GM21367 (cell line): ENCODE measurements at regions not wholly inside any gene's neighbourhood (a gene's known extent, or its start where the extent isn't known, plus 50 kb on each side); places are given as distances from the start of the nearest gene placed in this dataset.
"Not testable (repeated sequence)": the region's sequence is repeated elsewhere in the genome, so short reads cannot be mapped to it uniquely, and the experiment has no call there.

ENCODE experiments used
- ATAC-seq: cut with Tn5 transposase; IDR thresholded peaks from one replicate; pipeline ENCODE4 v1.9.1; 2021; ENCODE audit not compliant: unreplicated experiment

DNA sequence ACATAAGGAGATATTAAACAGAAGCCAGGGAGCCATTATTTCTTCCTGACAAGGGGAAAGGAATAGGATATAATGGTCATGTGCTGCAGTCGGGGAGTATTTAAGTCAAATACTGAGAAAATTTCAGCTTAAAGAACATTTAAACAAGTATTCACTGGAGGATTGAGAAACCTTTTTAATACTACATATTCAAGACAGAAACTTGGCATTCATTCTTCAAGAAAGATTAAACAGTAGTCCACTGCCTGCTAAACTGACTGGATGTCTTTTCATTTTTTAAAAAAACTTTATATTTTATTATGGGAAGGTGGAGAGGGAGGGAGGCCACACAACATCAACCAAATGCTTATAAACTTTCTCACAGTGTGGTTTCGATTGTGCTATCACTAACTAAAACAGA lies 107.4 kb upstream of the CBLB start:
- no peak for ATAC-seq

DNA sequence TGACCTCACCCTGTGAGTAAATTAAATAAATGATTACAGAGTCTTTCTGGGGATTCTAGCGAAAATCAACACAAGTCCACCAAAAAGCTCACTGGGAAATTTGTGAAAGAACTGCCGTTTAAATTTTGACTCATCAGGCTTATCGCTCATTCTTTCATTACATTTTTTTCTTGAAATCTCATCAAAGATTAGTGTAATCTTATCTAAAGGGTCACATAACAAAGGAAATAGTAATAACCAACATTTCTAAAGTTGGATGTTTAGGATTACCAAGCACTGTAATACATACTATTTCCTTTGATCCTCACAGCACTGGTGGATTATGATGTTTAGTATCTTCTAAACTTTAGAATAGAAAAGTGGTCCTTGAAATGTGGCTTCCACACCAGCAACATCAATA lies 111.1 kb upstream of the CBLB start:
- no peak for ATAC-seq

DNA sequence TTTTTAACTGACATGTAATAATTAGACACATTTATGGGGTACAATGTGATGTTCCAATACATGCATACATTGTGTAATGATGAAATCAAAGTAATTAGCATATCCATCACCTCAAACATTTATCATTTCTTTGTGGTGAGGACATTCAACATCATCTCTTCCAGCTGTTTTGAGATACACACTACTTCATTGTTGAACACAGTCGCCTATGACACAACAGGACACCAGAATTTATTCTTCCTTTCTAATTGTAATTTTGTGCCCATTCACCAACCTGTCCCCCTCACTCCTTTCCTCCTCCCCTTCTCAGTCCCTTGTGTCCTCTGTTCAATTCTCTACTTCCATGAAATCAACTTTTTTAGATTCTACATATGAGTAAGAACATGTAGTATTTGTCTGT lies 113.4 kb upstream of the CBLB start:
- no peak for ATAC-seq

DNA sequence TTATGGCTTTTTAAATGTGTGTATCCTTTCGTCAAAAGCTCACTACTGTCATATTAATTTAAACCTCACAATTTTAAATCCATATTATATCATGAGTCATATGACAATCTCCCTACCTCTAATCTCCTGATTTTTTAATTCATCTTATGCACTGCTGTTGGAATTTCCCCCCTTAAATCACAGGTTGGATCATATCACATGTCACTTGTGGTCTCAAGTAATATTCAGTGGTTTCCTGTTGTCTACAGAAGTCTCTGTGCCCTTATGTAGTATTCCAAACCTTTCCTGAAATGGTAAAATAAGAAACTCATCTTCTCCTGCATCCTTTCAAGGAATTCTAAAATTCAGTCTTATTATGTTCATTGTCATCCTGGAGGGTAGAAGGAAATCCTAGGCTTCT lies 116.0 kb upstream of the CBLB start:
- no peak for ATAC-seq

DNA sequence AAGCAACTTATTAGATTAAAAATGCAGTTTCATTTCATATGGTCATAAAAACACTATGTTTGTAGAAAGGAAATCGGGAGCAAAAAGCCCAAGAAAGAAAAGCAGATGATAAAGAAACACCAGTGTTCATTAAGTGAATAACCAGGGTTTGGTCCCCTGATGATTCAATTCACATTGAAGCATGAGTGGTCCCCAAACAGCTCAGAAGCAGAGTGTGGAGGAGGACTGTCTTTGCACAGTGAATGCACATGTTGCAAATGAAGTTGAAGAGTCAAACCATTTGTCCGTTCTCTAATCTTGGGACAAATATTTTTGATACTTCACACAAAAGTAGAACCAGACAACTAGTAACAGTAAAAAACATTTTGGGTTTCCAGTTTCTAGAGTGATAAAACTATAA lies 117.5 kb upstream of the CBLB start:
- ATAC-seq = not testable (repeated sequence)

DNA sequence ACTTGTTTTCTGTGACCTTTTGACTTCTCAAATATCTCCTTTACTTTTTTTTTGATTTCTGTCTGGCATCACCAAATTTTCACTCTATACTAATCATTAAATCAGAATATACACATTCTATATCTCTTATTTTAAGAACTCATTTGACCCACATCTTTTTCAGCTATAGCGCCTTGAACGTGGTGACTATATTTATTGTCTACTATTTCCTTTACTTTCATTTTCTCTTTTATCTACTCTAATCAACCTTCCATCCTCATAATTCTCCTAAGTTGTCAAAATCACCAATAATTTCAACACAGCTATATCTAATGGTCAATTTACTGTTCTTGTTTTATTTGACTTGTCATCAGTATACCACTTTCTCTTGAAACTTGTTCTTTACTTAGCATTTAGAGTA lies 119.0 kb upstream of the CBLB start:
- no peak for ATAC-seq

DNA sequence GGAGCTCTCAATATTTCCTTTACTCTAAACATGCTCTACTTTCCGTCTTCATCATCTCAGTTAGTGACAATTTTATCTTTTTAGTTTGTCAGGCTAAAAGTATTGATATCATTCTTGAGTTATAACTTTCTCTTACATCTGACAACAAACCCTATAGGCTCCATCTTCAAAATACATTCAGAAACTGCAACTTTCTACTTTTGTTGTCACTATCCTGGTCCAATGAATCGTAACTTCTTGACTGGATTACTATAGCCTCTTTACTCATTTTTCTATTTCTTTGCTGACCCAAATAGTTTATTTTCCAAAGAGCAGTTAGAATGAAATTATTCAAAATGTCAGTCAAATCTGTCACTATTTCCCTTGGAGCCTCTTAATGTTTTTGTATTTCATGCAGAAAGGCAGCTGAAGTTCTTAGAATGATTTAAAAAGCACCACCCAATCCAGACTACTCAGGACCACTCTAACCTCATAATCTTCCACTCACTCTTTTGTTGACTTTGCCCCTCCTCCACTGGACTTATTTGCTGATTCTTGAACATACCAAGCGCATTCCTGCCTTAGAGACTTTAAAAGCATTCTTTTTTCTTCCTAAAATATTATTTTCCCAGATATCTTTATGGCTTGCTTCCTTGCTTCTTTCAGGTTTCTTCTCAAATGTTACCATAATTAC lies 119.9 kb upstream of the CBLB start:
- no peak for ATAC-seq

DNA sequence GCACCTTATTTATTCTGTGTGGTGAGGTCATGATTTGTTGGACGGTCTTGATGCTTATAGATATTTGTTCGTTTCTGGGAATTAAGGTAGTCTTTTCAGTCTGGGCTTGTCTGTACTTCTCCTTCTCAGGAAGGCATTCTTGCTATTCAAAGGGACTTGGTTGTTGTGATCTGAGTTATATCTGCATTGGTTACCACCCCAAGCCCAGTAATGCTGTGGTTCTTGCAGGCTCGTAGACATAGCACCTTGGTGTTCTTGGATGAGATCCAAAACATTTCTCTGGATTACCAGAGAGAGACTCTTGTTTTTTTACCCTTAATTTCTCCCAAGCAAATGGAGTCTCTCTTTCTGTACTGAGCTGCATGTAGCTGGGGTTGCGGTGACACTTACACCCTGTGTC lies 128.0 kb upstream of the CBLB start:
- ATAC-seq = no peak

DNA sequence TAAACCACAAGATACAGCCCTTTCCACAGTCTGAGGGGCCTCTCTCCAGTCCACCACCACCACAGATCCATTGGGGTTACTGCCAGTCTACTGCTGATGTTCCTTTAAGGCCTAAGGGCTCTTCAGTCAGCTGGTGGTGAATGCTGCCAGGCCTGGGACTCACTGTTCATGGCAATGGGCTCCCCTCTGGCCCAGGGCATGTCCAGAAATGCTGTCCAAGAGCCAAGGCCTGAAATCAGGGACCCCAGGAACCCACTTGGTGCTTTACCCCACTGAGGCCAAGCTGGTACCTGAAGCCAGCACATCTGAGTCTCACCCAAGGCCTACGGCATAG lies 128.6 kb upstream of the CBLB start:
- no peak for ATAC-seq

DNA sequence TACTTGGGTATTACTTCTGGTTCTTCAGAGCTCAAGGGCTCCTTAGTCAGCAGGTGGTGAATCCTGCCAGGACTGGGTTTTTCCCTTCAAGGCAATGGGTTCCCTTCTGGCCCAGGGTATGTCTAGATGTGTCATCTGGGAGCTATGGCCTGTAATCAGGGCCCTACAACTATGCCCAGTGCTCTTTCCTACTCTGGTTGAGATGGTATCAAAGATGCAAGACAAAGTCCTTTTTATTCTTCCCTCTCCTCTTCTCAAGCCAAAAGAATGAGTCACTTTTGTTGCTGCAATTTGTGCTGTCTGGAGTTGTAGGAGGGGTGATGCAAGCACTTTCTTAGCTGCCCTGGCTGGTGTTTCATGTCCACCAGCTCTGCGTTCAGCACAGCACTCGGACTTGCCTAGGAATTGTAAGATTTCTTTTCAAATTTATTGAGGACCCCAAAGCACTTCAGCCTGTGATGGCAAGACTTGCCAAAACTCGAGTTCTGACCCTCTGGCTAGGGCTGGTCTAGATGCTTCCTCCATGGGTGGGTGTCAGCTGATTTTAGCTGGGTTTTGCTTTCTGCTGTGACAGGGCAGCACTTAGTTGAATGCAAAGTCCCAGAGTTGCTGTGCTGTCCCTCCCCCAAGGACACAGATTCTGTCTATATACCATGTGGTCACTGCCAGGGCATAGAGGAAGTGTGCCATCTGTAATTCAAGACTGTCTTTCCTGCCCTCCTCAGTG lies 129.2 kb upstream of the CBLB start:
- no peak for ATAC-seq

DNA sequence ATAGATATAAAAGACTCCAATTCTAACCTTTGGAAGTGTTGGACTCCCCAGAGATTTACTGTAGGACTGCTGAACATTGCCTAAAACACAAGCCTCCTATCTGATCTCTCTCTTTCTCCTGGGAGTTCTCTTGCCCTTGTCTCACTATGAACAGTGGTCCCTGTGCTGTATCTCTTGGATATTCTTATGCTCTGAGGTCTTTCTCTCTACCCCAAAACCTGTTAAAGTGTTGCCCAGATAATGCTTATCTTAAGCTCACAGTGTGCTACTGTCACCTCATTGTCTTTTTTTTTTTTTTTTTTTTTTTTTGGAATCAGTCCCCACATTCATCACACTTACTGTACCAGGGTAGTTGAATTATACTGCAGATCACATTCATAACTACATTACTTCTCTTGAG lies 131.0 kb upstream of the CBLB start:
- no peak for ATAC-seq

DNA sequence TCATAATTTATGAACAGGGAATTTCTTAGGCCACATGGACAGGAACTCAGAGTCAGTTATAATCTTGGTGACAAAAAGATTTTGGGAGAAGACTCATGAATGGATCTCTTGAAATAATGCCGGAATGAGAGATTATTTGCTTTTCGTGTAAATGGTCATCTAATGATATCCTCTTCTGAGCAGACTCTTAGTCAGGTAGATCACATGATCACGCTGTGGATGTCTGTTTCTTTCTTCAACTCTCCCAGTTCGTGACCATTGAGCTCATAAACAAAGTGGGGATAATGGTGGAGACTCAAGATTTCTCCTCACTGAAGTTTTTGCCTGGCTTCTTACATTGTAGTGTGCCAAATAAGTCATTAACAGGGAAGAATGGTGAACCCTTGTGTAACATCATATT lies 133.1 kb upstream of the CBLB start:
- no peak for ATAC-seq

DNA sequence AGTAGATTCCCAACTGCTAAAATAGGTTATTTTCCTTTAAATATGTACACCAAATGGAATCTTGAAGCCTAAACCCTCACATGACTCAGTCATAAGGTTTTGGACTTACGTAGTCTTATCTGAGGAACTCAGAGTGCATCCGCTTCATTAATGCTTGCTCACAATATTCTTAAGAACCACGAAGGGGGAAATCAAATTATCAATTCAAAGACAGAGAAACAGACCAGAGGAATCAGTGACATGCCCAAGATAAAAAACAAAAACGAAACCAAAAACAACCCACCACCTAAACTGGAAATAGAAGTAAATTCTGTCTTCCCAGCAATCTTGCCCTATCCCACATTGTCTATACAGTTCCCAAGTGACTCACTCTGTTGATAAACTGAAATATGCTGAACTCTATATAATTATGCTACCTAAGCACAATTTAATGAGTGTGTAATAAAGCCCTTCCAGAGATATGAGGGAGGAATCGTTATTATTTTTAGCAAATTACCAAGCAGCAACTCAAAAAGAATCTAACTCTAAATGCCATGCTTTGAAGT lies 135.4 kb upstream of the CBLB start:
- ATAC-seq = no peak

DNA sequence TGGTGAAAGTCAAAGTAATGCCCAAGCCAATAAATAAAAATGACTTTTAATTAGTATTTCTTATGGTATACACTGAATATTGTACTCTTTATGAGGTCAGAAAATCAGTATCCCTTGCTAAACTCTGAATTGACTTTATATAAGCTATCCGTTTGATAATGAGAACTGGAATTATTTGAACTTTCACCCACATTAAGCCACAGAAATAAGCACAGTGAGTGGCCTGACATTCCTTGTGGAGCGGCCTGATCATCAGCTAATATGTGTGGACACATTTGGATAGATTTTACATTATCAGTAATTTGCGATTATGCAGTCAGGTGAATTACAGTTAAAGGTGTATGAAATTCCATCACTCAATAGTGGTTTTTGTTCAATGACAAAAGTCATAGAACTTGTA lies 136.0 kb upstream of the CBLB start:
- ATAC-seq = no peak

DNA sequence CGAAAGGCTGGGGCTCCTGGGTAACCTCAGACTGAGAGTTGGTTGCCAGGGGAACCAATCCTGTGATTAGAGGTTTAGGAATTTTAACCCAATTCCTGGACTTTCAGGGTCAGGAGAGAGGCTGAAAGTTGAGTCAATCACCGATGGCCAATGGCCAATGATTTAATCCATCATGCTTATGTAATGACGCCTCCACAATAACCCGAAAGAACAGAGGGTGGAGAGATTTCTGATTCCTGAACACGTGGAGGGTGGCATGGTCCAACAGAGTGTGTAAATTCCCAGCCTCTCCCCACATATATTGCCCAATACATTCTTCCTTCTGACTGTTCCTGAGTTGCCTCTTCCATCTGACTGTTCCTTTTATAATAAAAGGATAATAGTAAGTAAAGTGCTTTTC lies 137.2 kb upstream of the CBLB start:
- no peak for ATAC-seq

DNA sequence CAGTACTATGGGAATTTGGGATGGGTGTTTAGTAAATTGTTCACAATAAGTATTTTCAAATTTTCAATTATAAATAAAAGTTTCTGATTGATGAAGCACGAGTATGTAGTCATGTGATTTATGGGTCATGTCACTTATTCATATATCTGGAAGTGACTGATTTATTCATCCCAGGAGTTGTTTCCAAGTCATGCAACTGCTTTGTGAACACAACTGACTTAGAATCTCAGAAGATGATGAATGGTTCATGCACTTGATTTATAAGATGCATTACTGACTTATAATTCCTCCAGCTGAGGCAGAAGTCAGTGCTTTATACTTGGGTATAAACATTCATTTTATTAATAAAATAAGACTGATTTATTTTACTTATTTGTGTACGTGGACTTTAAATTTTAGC lies 137.8 kb upstream of the CBLB start:
- no peak for ATAC-seq

DNA sequence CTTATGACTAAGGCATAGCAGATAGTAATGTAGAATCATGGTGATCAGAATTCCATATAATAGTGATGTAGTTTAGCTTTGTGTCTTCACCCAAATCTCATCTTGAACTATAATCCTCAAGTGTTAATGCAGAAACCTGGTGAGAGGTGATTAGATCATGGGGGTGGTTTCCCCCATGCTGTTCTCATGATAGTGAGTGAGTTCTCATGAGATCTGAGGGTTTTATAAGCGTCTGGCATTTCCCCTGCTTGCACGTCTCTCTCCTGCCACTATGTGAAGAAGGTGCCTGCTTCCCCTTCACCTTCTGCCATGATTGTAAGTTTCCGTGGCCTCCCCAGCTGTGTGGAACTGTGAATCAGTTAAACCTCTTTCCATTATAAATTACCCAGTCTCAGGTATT lies 138.7 kb upstream of the CBLB start:
- ATAC-seq = no peak

DNA sequence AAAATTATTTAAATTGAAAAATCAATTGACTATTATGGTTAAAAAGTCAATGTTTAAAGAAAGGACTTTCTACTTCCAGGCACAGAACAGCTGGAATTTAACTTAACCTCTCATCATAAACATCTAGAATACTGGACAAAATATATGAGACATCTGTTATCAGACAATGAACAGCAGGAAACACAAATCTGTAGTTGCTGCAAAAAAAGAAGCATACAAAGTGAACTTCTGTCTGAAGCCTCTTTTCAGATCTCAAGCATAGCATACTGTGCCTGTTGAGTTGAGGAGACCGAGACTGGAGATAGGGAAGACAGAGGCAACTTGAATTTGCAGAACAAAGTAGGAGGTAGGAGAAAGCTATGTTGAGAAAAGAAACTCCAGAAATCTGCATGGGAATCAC lies 140.0 kb upstream of the CBLB start:
- no peak for ATAC-seq

DNA sequence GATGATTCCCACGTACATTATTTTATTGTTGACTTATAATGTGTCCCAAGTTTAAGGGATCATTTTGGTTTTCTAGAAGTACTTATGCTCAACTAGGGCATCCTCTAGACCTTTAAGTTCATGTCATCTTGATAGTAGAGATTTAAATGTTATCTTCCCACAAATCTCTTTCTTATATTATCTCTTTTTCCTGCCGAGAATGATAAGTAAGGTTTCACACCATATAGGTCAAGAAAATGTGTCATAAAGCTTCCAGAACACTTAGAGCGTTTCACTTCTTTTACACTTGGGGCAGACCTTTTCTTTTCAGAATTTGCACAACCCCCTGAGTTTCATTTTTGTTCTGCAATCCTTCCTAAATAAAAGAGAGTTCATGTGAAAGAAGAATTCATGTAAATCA lies 142.0 kb upstream of the CBLB start:
- ATAC-seq = no peak

DNA sequence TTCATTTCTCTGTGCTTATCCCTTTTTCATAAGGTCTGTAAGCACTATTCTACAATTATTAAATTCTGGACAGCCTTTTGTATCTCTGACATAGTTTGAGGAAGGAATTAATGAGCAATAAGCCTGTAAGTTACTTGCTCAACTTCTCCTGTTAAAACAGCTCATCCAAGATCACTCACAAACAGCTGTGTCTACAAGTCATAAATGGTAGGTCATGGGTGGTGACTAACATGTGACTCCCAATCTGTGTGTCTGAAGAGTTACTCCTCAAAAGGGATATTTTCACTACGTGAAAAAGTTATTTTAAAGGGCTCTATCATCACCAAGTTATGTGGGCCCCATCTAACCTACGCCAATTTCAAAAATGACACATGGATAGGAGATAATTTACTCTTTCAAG lies 145.2 kb upstream of the CBLB start:
- no peak for ATAC-seq

DNA sequence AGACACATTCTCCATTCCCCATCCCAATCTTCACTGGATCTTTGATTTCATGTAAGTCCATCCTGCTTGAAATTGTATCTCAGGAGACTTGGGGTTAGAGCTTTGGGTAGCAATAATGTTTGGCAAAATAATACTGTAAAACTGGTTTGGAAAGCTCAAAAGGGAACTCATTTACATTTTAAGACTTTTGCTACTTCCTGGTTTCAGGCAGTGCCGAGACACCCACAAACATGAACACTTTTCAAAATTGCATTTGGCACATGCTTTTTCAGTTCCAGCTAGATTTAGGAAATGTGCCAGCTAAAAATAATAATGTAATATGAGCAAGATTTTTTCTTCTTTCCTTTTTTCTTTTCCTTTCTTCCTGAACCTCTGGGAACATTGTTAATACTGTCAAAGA lies 145.7 kb upstream of the CBLB start:
- ATAC-seq = no peak

DNA sequence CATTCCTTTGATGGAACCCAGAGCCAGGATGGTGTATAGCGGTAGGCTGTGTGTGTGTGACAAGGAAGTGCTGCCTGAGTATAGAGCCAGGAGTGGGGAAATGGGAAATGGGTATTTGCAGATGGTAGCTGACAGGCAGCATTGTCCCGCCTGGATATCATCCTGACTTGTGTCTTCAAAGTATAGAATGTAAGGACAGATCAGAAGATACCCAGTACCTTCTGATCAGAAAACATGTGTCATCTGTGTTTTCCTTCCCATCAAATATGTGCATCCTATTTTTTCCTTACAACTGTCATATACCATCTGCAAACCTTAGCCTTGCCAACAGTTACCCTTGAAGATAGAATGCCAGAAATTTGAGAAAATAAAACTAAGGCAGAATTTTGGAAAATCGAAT lies 146.2 kb upstream of the CBLB start:
- ATAC-seq = no peak

DNA sequence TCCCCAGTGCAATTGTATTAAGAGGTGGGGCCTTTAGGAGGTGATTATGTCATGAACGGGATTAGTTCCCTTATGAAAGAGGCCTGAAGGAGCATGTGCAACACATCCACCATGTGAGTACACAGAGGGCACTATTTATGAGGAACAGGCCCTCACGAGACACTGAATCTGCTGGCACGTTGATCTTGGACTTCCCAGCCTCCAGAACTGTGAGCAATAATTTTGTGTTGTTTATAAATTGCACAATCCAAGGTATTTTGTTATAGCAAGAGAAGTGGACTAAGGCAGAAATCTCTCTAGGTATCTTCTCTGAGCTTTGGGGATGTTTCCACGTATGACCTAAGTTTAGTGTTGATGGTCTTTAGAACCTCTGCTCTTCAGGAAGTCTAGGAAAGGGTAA lies 149.3 kb upstream of the CBLB start:
- ATAC-seq = no peak
